Trophoblast cell (in vitro differentiated cells and primary cell): ENCODE measurements at regions not wholly inside any gene's neighbourhood (a gene's known extent, or its start where the extent isn't known, plus 50 kb on each side); places are given as distances from the start of the nearest gene placed in this dataset.

ENCODE experiments used
- DNase-seq, 2 donors: peaks; one replicate each; pipeline ENCODE4 v3.0.0-alpha.2; 2016
- H2AFZ ChIP-seq: 2 replicates; pipeline ENCODE4 v1.6.1; 2013; ENCODE audit warnings: low read length, moderate library complexity, mild to moderate bottlenecking; ENCODE audit not compliant: insufficient read depth, poor library complexity
- H2AK5ac ChIP-seq: 2 replicates; pipeline ENCODE4 v1.6.1; 2013; ENCODE audit warnings: mild to moderate bottlenecking, low read length
- H2BK120ac ChIP-seq: 2 replicates; pipeline ENCODE4 v1.6.1; 2013; ENCODE audit warnings: low read length, mild to moderate bottlenecking, moderate library complexity; ENCODE audit not compliant: insufficient read depth, poor library complexity
- H2BK12ac ChIP-seq: 2 replicates; pipeline ENCODE4 v1.6.1; 2013; ENCODE audit warnings: mild to moderate bottlenecking, low read length, moderate library complexity
- H2BK5ac ChIP-seq: 2 replicates; pipeline ENCODE4 v1.6.1; 2013; ENCODE audit warnings: low read length, low read depth, moderate library complexity, mild to moderate bottlenecking; ENCODE audit not compliant: poor library complexity
- H3K14ac ChIP-seq: 2 replicates; pipeline ENCODE4 v1.6.1; 2013; ENCODE audit warnings: mild to moderate bottlenecking, low read length
- H3K18ac ChIP-seq: 2 replicates; pipeline ENCODE4 v1.6.1; 2013; ENCODE audit warnings: mild to moderate bottlenecking, low read length
- H3K23ac ChIP-seq: 2 replicates; pipeline ENCODE4 v1.6.1; 2013; ENCODE audit warnings: low read length
- H3K27ac ChIP-seq: 2 replicates; pipeline ENCODE4 v1.5.1; 2013; ENCODE audit warnings: low read depth, mild to moderate bottlenecking, inconsistent platforms, low read length, moderate library complexity
- H3K27me3 ChIP-seq: 2 replicates; pipeline ENCODE4 v1.6.1; 2013; ENCODE audit warnings: inconsistent platforms, mild to moderate bottlenecking, low read length, moderate library complexity; ENCODE audit not compliant: insufficient read depth
- H3K36me3 ChIP-seq, 2 experiments: 1 replicate in 1 of 2; 2 replicates in 1 of 2; pipeline ENCODE4 v1.6.1; 2013; ENCODE audit warnings: low read length in 2 of 2, mild to moderate bottlenecking in 2 of 2, moderate library complexity in 1 of 2; ENCODE audit not compliant: insufficient read depth in 2 of 2, control insufficient read depth in 1 of 2
- H3K4ac ChIP-seq: 2 replicates; pipeline ENCODE4 v1.6.1; 2013; ENCODE audit warnings: low read depth, mild to moderate bottlenecking, low read length, moderate library complexity
- H3K4me1 ChIP-seq, 2 experiments: 1 replicate in 1 of 2; 2 replicates in 1 of 2; pipeline ENCODE4 v1.6.1; 2013; ENCODE audit warnings: low read length in 2 of 2, mild to moderate bottlenecking in 2 of 2, moderate library complexity in 1 of 2; ENCODE audit not compliant: insufficient read depth in 2 of 2, control insufficient read depth in 1 of 2
- H3K4me2 ChIP-seq: 2 replicates; pipeline ENCODE4 v1.6.1; 2013; ENCODE audit warnings: inconsistent platforms, mild to moderate bottlenecking, low read length, moderate library complexity
- H3K4me3 ChIP-seq: 2 replicates; pipeline ENCODE4 v1.5.1; 2013; ENCODE audit warnings: mild to moderate bottlenecking, low read depth, low read length, inconsistent platforms
- H3K79me1 ChIP-seq: one replicate; pipeline ENCODE4 v1.6.1; 2013; ENCODE audit warnings: low read length
- H3K79me2 ChIP-seq: 2 replicates; pipeline ENCODE4 v1.6.1; 2013; ENCODE audit warnings: low read length, mild to moderate bottlenecking; ENCODE audit not compliant: control insufficient read depth, insufficient read depth, poor library complexity
- H3K9ac ChIP-seq: 2 replicates; pipeline ENCODE4 v1.6.1; 2013; ENCODE audit warnings: mild to moderate bottlenecking, low read length
- H3K9me3 ChIP-seq: 2 replicates; pipeline ENCODE4 v1.6.1; 2013; ENCODE audit warnings: low read depth, mild to moderate bottlenecking, control low read depth, inconsistent platforms, low read length; ENCODE audit not compliant: insufficient read depth
- H4K12ac ChIP-seq: 2 replicates; pipeline ENCODE4 v1.6.1; 2013; ENCODE audit warnings: low read depth, mild to moderate bottlenecking, low read length, moderate library complexity
- H4K8ac ChIP-seq: 2 replicates; pipeline ENCODE4 v1.6.1; 2013; ENCODE audit warnings: low read depth, mild to moderate bottlenecking, low read length, moderate library complexity
- H4K91ac ChIP-seq: one replicate; pipeline ENCODE4 v1.6.1; 2013; ENCODE audit warnings: low read depth, mild to moderate bottlenecking, low read length, moderate library complexity
- WGBS: extraction: QIAGEN DNeasy Blood & Tissue Kit; methylation state at CpG from one replicate; pipeline ENCODE4 v1.1.7; 2013; ENCODE audit warnings: missing lambda C conversion rate; ENCODE audit not compliant: insufficient read length, insufficient coverage; ENCODE audit errors: extremely low coverage; 5-methylcytosine and 5-hydroxymethylcytosine counted together

DNA sequence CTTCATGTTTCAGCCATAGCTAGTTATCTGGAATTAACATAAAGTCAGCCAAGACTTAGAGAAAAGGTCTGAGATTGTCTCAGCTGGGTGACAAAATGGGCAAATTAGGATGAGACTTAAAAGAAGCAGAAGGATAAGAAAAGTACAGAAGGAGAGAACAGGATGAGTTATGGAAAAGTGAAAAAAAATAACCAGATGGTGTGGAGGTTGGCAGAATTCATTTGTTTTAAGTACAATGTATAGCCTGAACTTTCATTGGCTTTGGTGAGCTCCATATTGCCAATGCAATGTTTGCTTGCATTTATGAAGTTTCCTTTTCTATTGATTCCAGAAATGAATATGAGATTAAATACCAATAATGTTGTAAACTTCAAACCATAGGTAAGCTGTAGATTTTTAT lies 447.2 kb upstream of the DPH6 start:
- no peak overlapping the region for H2BK120ac ChIP-seq
- no peak overlapping the region for H3K9ac ChIP-seq
- no peaks in the 10 kb centered on the region for H3K4me1 ChIP-seq
- H3K23ac ChIP-seq = no peak overlapping the region
- no peak overlapping the region for H3K4ac ChIP-seq
- H3K4me3 ChIP-seq = no peak overlapping the region
- DNase-seq = no peak
- no peaks in the 10 kb centered on the region for H3K27me3 ChIP-seq
- no peak overlapping the region for H2BK5ac ChIP-seq
- H3K9me3 ChIP-seq = peaks cover 2% of the 10 kb centered on the region
- no peaks in the 10 kb centered on the region for H3K79me1 ChIP-seq
- no peak overlapping the region for H4K8ac ChIP-seq
- H3K79me2 ChIP-seq = no peaks in the 10 kb centered on the region
- no peak overlapping the region for H4K91ac ChIP-seq
- H4K12ac ChIP-seq = no peak overlapping the region
- H3K36me3 ChIP-seq = no peaks in the 10 kb centered on the region
- no peak overlapping the region for H2AFZ ChIP-seq
- no peak overlapping the region for H2AK5ac ChIP-seq
- H3K18ac ChIP-seq = no peak overlapping the region
- no peak overlapping the region for H3K4me2 ChIP-seq
- no peak overlapping the region for H3K14ac ChIP-seq
- H3K27ac ChIP-seq = no peak overlapping the region
- H2BK12ac ChIP-seq = no peak overlapping the region

DNA sequence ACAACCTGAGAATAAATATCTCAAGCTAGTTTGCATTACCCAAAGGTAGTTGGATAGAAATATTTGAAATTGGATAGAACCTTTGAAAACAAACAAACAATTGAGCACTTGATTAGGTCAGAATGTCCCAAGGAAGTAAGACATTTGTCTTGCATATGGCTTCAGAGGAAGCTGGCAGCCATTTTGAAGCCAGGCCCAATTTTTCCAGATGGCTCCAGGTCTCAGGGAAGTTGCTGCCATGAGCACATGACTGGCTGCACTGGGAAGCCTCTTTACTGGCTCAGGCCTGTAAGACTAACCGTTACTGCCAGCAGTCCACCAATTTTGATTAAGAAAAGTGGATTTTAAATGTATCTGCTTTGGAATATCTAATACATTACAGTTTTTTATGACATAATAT lies 448.9 kb upstream of the DPH6 start:
- H3K27me3 ChIP-seq = no peaks in the 10 kb centered on the region
- no peak overlapping the region for H2BK12ac ChIP-seq
- H3K23ac ChIP-seq = no peak overlapping the region
- no peak overlapping the region for H3K4me3 ChIP-seq
- no peak overlapping the region for H4K91ac ChIP-seq
- no peak for DNase-seq
- H2AFZ ChIP-seq = no peak overlapping the region
- no peak overlapping the region for H3K14ac ChIP-seq
- no peak overlapping the region for H4K12ac ChIP-seq
- no peak overlapping the region for H2BK120ac ChIP-seq
- H3K4me2 ChIP-seq = no peak overlapping the region
- no peak overlapping the region for H3K4ac ChIP-seq
- no peaks in the 10 kb centered on the region for H3K79me1 ChIP-seq
- H4K8ac ChIP-seq = no peak overlapping the region
- H2AK5ac ChIP-seq = no peak overlapping the region
- no peaks in the 10 kb centered on the region for H3K79me2 ChIP-seq
- H3K27ac ChIP-seq = no peak overlapping the region
- H3K36me3 ChIP-seq = no peaks in the 10 kb centered on the region
- no CpG with 5 or more reads among the region's 1 CpG for WGBS
- H2BK5ac ChIP-seq = no peak overlapping the region
- no peaks in the 10 kb centered on the region for H3K4me1 ChIP-seq
- no peak overlapping the region for H3K18ac ChIP-seq
- peaks cover 2% of the 10 kb centered on the region for H3K9me3 ChIP-seq
- no peak overlapping the region for H3K9ac ChIP-seq

DNA sequence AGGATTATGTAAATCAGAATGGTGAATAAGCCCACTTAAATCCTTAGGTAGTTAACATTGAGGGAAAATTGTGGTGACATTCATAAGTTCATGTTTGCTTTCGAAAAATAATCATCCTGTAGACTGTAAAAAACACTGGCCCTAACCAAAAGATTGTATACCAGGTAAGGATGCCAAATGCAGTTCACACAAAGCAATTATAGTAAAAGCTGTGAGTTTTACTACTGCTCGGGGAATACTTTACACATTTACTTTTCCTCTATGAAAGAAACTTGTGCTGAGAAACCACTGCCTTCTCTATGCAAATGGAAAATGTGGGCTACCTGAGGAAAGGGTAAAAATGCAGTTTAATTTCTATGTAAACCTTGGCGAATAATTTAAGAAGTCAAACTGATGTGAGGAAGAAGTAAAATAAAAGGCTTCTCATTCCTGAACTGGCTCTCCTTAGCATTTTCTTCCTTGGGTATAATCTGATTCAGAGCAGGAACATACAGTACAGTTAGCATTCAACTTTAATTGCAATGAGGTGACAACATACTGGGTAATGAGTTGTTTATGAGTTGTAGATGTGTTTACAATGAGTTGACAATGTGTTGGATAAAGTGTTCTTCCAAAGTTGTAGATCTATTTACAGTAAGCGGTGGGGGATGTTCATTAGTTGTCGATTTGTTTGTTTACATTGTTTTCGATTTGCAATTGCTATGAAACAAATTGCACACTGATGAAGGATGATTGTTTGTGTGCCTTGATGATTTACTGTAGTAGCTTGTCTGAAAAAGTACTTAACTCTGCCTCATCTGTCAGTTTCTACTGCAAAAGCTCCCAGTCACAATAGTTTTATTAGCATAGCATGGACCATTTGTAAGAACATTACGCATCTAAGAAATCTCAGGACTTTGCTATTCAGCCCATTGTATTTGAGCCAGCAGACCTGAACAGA lies 453.0 kb upstream of the DPH6 start:
- Histone ChIP-seq H3K23ac (no peak overlapping the region), H2AK5ac (no peak overlapping the region), H3K4ac (no peak overlapping the region), H3K79me1 (no peaks in the 10 kb centered on the region), H2AFZ (no peak overlapping the region), H3K36me3 (no peaks in the 10 kb centered on the region), H3K79me2 (no peaks in the 10 kb centered on the region), H4K91ac (no peak overlapping the region), H4K8ac (no peak overlapping the region), H3K4me1 (no peaks in the 10 kb centered on the region), H3K14ac (no peak overlapping the region), H3K4me2 (no peak overlapping the region), H3K18ac (no peak overlapping the region), H2BK5ac (no peak overlapping the region), H4K12ac (no peak overlapping the region), H3K4me3 (no peak overlapping the region), H3K9me3 (peaks cover 2% of the 10 kb centered on the region), H2BK120ac (no peak overlapping the region), H2BK12ac (no peak overlapping the region), H3K27ac (no peak overlapping the region), H3K27me3 (peaks cover 2% of the 10 kb centered on the region), H3K9ac (no peak overlapping the region)
- no CpG with 5 or more reads among the region's 7 CpGs for WGBS
- DNase-seq = no peak

DNA sequence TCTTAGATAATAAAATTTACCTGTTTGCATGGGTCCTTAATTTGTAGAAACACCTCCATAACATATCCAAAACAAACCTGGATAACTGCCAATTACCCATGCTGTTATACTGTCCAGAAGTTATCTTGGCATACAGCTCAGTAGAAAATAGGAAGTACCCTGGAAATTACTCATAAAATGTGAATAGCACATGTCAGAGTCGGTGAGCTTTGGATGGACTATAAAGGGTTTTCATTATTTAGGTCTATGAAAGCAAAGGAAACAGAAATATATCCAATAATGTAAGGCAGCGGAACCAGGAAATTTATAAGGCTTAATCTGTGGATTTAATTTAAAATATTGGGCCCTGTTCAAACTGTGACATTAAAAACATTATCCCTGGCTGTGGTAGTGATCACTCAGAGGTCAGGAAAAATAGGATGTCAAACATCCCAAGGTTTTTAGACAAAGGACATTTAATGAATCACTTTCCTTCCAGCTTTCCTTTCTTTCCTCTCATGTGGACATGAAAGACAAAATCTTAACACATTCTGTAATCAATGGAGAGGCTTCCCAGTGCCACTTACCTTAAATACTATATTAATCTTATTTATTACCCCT lies 459.0 kb upstream of the DPH6 start:
- H3K9me3 ChIP-seq = no peaks in the 10 kb centered on the region
- H3K18ac ChIP-seq = no peak overlapping the region
- H4K8ac ChIP-seq = no peak overlapping the region
- H4K91ac ChIP-seq = no peak overlapping the region
- H3K4me2 ChIP-seq = no peak overlapping the region
- no peak overlapping the region for H3K23ac ChIP-seq
- no peak overlapping the region for H2BK5ac ChIP-seq
- H2AK5ac ChIP-seq = no peak overlapping the region
- no peaks in the 10 kb centered on the region for H3K4me1 ChIP-seq
- no peak overlapping the region for H3K9ac ChIP-seq
- no peaks in the 10 kb centered on the region for H3K36me3 ChIP-seq
- H3K4me3 ChIP-seq = no peak overlapping the region
- no peaks in the 10 kb centered on the region for H3K79me2 ChIP-seq
- no peaks in the 10 kb centered on the region for H3K79me1 ChIP-seq
- H3K4ac ChIP-seq = no peak overlapping the region
- no peak overlapping the region for H2AFZ ChIP-seq
- WGBS = no CpG with 5 or more reads among the region's 2 CpGs
- no peak for DNase-seq
- H3K27me3 ChIP-seq = peaks cover 2% of the 10 kb centered on the region
- H3K27ac ChIP-seq = no peak overlapping the region
- H3K14ac ChIP-seq = no peak overlapping the region
- H4K12ac ChIP-seq = no peak overlapping the region
- H2BK120ac ChIP-seq = no peak overlapping the region
- H2BK12ac ChIP-seq = no peak overlapping the region
